Mesothelial cell of epicardium (in vitro differentiated cells): ENCODE measurements at regions not wholly inside any gene's neighbourhood (a gene's known extent, or its start where the extent isn't known, plus 50 kb on each side); places are given as distances from the start of the nearest gene placed in this dataset.

Experiments used
- DNase-seq, 2 experiments: peaks; one replicate each; pipeline ENCODE4 v3.0.0; 2021; ENCODE audit warnings: low spot score in 2 of 2; ENCODE audit not compliant: unreplicated experiment in 2 of 2
- H3K27ac Mint-ChIP-seq: 2 replicates; pipeline ENCODE4 v1.8.0; 2021; ENCODE audit warnings: mixed read lengths
- H3K27me3 Mint-ChIP-seq: 2 replicates; pipeline ENCODE4 v1.8.0; 2021; ENCODE audit warnings: low read depth, mixed read lengths
- H3K36me3 Mint-ChIP-seq: 2 replicates; pipeline ENCODE4 v1.8.0; 2021; ENCODE audit warnings: mixed read lengths
- H3K4me1 Mint-ChIP-seq: 2 replicates; pipeline ENCODE4 v1.8.0; 2021; ENCODE audit warnings: mixed read lengths
- H3K4me3 Mint-ChIP-seq: 2 replicates; pipeline ENCODE4 v1.8.0; 2021; ENCODE audit warnings: mild to moderate bottlenecking, moderate library complexity, mixed read lengths
- H3K9me3 Mint-ChIP-seq: 2 replicates; pipeline ENCODE4 v1.8.0; 2021; ENCODE audit warnings: mixed read lengths
- TF ChIP-seq, protein P1 (sequence below): fragments of 200-600 bp; sonication (generic); IDR thresholded peaks from one replicate; pipeline ENCODE4 v1.5.0; 2021; ENCODE audit warnings: antibody characterized with exemption; ENCODE audit not compliant: unreplicated experiment

DNA sequence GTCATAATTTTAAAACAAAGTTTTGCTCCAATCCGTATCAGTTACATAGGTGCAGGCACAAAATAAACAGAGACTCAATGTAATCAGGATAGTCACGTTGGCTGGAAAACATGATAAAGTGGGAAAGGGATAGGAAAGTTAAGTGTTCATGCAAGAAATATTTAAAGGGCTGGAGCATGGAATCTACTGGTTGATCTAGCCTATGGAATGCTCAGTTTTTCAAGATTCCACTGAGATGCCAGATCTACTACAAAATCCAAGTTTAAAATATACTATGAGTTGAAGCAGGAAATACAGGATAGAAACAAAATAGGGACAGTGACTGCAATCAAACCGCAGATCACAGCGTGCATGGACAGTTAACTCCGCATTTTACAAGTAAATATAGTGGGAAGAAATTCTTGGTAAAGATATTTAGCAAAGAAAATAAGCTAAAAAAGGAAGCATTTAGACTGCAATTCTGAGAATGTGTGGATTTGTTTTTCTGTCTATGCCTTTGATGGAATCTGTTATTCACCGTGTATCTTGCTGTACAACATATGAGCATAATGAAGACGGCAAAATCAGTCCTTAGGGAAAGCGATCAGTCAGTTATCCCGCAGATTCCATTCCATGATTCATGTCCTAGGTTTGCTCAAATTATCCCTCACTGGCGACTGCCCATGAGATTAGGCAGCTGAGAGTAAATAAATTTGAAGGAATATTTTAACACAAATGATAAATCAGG lies 1044.3 kb downstream of the FLRT2 start:
- no peaks in the 10 kb centered on the region for H3K27me3 Mint-ChIP-seq
- peak overlapping the region; percentile 6 for H3K27ac Mint-ChIP-seq
- no peaks in the 10 kb centered on the region for H3K36me3 Mint-ChIP-seq
- H3K9me3 Mint-ChIP-seq = peaks cover 5% of the 10 kb centered on the region
- TF ChIP-seq, protein P1, sequence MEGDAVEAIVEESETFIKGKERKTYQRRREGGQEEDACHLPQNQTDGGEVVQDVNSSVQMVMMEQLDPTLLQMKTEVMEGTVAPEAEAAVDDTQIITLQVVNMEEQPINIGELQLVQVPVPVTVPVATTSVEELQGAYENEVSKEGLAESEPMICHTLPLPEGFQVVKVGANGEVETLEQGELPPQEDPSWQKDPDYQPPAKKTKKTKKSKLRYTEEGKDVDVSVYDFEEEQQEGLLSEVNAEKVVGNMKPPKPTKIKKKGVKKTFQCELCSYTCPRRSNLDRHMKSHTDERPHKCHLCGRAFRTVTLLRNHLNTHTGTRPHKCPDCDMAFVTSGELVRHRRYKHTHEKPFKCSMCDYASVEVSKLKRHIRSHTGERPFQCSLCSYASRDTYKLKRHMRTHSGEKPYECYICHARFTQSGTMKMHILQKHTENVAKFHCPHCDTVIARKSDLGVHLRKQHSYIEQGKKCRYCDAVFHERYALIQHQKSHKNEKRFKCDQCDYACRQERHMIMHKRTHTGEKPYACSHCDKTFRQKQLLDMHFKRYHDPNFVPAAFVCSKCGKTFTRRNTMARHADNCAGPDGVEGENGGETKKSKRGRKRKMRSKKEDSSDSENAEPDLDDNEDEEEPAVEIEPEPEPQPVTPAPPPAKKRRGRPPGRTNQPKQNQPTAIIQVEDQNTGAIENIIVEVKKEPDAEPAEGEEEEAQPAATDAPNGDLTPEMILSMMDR = no peak
- H3K4me3 Mint-ChIP-seq = no peak overlapping the region
- H3K4me1 Mint-ChIP-seq = peaks cover 18% of the 10 kb centered on the region
- no peak for DNase-seq

DNA sequence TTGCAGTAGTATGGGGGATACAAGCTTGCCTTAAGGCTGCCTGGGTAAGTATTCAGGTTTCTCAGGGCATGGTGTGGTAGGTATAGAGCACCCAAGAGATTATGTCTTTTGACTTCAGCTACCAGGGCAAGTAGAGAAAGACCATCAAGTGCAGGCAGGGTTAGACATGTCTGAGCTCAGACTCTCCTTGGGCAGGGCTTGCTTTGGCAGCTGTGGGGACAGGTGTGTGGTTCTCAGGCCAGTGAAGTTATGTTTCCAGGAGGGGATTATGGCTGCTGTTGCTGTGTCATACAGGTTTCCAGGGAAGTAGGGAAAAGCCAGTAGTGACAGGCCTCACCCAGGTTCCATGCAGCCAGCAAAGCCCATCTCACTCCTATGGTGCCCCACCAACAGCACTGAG lies 1040.4 kb downstream of the FLRT2 start:
- Mint-ChIP-seq H3K4me3 (no peak overlapping the region), H3K9me3 (peaks cover 13% of the 10 kb centered on the region), H3K4me1 (peaks cover 16% of the 10 kb centered on the region), H3K36me3 (no peaks in the 10 kb centered on the region), H3K27me3 (no peaks in the 10 kb centered on the region), H3K27ac (no peak overlapping the region)
- DNase-seq = no peak
- TF ChIP-seq, protein P1 = no peak

DNA sequence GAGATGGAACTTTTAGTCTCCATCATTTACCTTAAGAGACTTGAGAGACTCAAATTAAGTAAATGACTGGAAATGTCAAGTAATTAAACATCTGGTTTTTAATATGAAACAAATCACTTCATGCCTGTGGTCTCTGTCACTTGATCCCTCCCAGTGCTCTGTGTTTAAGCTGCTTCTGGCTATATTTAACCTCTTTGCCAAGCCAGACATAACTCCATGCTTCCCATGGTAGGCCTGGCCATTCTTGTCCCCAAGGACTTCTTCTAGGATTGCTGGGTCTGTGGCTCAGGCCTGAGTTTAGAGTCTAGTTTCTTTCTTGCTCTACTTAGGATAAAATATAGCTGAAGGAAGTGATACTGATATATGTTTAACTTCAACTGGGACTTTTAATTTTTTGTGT lies 1013.6 kb downstream of the FLRT2 start:
- no peak for DNase-seq
- Mint-ChIP-seq H3K4me1 (peaks cover 21% of the 10 kb centered on the region), H3K36me3 (no peaks in the 10 kb centered on the region), H3K27me3 (peaks cover 2% of the 10 kb centered on the region), H3K9me3 (peaks cover 4% of the 10 kb centered on the region), H3K27ac (no peak overlapping the region), H3K4me3 (no peak overlapping the region)
- TF ChIP-seq, protein P1 = no peak

DNA sequence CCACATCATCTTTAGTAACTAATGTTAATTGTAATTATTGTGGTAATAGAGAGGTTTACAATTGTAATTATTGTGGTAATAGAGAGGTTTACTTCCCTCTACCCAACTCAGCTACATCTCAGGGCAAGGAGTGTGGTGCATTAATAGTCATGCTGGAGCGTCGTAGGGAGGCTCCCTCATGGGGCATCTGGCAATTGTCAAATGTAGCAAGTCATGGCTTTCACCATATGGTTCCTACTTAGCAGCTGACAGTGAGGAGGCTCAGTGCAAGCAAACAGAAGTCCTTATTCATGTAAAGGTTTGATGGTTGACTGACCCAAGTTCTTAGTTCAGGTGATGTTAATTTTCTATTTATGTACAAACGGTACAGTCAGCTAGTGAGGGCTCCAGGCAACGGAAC lies 1012.0 kb downstream of the FLRT2 start:
- H3K27me3 Mint-ChIP-seq = peaks cover 2% of the 10 kb centered on the region
- H3K9me3 Mint-ChIP-seq = peaks cover 4% of the 10 kb centered on the region
- TF ChIP-seq, protein P1 = no peak
- H3K4me3 Mint-ChIP-seq = no peak overlapping the region
- H3K27ac Mint-ChIP-seq = no peak overlapping the region
- no peak for DNase-seq
- H3K36me3 Mint-ChIP-seq = no peaks in the 10 kb centered on the region
- peaks cover 24% of the 10 kb centered on the region for H3K4me1 Mint-ChIP-seq

DNA sequence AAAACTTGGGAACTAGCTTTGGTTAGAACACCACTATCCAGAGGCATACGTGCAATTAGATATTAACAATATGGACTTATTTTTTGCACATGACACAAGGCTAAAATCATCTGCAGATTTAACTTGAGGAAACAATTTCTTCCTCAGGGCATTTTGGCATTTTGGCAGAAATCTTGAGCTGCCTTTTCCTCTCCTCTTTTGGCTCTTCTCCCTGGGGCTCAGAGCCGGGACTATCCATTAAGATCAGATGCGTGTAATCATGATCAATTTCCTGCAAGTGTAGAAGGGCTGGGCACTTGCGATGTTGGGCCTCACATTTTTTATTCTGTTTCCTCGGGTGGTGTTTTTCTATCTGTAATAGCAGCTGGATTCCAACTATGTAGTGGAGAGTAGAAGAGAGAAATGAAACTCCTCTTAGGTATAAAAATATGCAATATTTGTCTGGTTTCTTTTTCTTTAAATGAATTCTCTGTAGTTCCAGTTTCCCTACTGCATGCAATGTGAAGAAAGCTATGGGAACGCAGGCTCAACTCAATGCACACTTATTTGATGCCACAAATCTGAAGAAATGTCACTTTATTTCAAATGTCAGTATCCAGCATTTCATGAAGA lies 1010.8 kb downstream of the FLRT2 start:
- TF ChIP-seq, protein P1 = no peak
- H3K4me1 Mint-ChIP-seq = peaks cover 24% of the 10 kb centered on the region
- H3K36me3 Mint-ChIP-seq = no peaks in the 10 kb centered on the region
- H3K27ac Mint-ChIP-seq = peak overlapping the region; percentile 40
- DNase-seq = no peak
- H3K27me3 Mint-ChIP-seq = peaks cover 2% of the 10 kb centered on the region
- no peak overlapping the region for H3K4me3 Mint-ChIP-seq
- H3K9me3 Mint-ChIP-seq = peaks cover 3% of the 10 kb centered on the region
